GM12873 (cell line): ENCODE measurements at regions not wholly inside any gene's neighbourhood (a gene's known extent, or its start where the extent isn't known, plus 50 kb on each side); places are given as distances from the start of the nearest gene placed in this dataset.

ENCODE experiments used
- TF ChIP-seq, protein P1 (sequence below): IDR thresholded peaks from 2 replicates; pipeline ENCODE4 v1.5.1; 2012; ENCODE audit warnings: low read depth, mild to moderate bottlenecking, moderate library complexity, low read length, control low read depth; ENCODE audit not compliant: insufficient read depth; ENCODE audit errors: missing control alignments

DNA sequence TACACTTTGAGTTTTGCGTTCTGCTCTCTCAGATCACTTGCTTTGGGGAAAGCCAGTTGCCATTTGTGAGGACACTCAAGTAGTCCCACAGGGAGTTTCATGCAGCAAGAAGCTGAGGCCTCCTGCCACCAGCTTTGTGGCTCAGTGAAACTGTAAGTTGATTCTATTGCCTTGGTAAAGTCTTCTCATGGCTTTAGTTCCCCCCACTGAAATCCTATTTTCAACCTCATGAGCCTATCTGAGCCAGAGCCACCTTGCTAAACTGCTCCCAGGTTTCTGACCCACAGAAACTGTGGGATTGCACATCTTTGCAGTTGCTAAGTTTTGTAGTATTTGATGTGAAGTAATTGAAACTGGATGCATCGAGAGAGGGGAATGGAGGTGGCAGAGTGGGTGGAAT, 85.4 kb upstream of the TOP3B start:
- TF ChIP-seq, protein P1, sequence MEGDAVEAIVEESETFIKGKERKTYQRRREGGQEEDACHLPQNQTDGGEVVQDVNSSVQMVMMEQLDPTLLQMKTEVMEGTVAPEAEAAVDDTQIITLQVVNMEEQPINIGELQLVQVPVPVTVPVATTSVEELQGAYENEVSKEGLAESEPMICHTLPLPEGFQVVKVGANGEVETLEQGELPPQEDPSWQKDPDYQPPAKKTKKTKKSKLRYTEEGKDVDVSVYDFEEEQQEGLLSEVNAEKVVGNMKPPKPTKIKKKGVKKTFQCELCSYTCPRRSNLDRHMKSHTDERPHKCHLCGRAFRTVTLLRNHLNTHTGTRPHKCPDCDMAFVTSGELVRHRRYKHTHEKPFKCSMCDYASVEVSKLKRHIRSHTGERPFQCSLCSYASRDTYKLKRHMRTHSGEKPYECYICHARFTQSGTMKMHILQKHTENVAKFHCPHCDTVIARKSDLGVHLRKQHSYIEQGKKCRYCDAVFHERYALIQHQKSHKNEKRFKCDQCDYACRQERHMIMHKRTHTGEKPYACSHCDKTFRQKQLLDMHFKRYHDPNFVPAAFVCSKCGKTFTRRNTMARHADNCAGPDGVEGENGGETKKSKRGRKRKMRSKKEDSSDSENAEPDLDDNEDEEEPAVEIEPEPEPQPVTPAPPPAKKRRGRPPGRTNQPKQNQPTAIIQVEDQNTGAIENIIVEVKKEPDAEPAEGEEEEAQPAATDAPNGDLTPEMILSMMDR = no peak

DNA sequence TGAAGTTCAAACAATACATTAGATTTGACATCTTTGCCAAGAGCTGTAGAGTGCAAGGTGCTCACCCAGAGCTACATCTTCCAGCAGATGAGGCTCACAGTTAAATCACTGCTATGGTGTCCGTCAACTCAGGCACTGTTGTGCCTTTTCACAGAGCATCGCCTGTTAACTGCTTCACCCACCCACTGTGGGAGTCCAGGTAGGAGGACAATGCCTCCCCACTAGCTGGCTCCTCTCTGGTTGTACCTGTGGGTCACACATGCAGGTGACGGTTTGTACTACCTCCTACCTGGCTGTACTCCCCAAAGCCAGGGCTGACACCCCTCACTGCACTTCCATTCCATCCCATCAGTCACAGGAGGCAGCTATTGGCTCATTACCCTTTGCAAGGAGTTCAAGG, 84.6 kb upstream of the TOP3B start:
- TF ChIP-seq, protein P1 = no peak

DNA sequence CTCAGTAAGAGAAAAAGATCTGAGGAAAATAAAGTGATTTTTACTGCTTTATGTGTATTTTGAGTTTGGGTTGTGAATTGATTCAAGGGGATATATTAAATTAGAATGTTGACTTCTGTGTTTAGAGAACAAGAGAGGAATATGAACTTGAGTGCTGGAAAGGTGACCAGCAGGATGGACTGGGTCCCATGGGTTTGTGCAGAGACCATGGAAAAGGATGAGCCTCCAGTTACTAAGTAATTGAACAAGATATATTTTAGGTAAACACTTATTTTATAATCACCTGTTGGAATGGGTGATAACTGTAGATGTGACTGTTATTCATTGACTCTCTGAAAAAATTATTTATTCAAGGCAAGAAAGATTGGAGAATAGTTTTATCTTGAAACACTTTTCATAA, 82.0 kb upstream of the TOP3B start:
- TF ChIP-seq, protein P1 = no peak

- TF ChIP-seq, protein P1 = no peak
These were observed 79.8 kb upstream of the TOP3B start for GRCh38 chr22:22062306-22062793.

DNA sequence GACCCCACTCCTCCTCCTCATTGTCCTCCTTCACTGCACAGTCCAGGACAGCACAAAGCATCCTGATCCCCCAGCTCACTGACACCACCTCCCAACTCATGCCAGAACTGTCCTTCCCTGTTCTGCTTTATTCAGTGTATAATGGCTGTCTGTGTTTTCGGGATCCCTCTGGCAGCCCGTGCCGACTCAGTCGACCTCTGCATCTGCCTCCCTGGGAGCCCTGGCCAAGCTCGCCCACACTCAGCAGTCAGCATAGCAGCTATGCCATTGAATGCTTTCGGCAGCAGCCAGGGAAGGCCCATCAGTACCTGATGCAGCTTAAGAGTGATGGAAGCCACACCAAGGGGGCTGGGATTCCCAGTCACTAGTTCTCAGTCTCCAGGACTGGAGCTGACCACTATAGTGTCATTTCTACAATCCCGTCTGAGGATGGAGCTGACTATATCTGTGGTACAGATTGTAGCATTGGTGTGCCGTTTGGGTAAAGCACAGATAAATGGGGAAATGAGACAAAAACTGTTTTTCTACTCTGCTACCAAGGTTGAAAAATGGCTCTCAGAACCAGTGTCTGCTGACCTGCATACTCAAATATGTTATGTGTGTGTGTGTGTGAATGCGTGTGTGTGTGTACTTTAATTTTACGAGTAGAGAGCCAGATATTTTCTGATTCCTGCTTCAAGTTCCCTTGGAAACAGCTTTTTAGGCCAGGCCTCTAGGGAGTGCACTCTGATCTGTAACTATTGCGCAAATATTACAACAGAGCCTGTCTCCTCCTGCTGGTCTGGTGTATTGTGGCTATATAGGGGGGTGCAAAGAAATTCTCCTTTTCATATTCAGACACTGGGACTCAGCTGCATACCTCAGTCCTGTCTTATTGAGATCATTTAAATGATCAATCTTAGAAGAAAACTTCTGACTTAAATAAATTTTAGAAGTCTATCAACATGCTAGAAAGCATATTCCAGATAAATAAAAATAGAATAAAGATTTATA, 78.8 kb upstream of the TOP3B start:
- TF ChIP-seq, protein P1 = peak; percentile 23

DNA sequence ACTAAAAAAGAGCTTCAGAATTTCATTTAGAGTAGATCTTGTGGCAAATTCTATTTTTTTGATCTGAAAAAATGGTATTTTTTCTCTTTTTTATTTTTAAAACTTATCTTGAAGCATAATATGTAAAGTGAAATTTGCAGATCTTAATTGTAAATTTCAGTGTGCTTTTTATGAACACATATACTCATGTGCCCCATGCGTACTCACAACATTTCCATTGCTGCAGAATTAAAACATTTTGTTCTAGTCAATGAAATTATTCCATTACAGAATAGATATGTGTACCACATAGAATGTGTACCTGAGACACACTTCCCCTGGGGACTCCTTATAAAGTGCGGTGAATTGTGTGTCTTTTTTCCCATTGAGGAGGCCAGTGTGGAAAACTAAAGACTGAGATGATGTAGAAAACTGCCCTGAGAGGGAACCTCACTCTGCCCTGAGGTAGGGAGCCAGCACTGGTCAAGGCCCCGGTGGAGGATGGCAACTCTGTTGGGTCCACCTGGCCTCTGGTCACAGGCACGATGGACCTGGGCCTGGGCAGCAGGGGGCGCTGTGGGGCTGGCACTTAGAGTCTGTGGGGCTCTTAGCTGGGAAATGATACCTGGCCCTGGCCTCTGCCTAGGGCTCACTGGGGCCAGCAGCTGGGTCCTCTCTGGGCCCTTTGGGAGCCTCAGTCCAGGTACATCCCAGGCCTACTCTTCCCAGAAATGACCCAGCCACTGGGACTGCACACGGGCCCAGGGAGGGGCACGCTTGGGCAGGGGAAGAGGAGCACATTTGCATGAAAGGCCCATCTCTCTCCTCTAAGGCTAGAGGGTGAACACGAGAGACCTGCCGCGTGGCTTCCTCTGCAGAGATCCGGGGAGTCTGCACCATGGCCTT, 77.9 kb upstream of the TOP3B start:
- TF ChIP-seq, protein P1 = peak; percentile 96
